Suprapubic skin (tissue), 3 donors: ENCODE measurements at regions not wholly inside any gene's neighbourhood (a gene's known extent, or its start where the extent isn't known, plus 50 kb on each side); places are given as distances from the start of the nearest gene placed in this dataset.

ENCODE experiments used
- CTCF ChIP-seq, 2 donors: fragments of 200-600 bp in 1 of 2; fragments of 450-650 bp in 1 of 2; sonication (generic) in 1 of 2; IDR thresholded peaks; one replicate each; pipeline ENCODE4 v1.5.1; 2016 to 2019; ENCODE audit warnings: antibody characterized with exemption in 2 of 2, mild to moderate bottlenecking in 1 of 2, moderate library complexity in 1 of 2
- POLR2A ChIP-seq, 2 donors: fragments of 450-650 bp; IDR thresholded peaks; one replicate each; pipeline ENCODE4 v1.6.1; 2017; ENCODE audit warnings: antibody characterized with exemption in 2 of 2, mild to moderate bottlenecking in 2 of 2, moderate library complexity in 2 of 2

- TF ChIP-seq CTCF (IDR thresholded peaks at IDR 0.05) = no peak
- no peak for TF ChIP-seq POLR2A (IDR thresholded peaks at IDR 0.05)
Measured at GRCh38 chr15:29324746-29325145, 55.1 kb upstream of the NSMCE3 start.
